DMS153 (cell line): ENCODE measurements at regions not wholly inside any gene's neighbourhood (a gene's known extent, or its start where the extent isn't known, plus 50 kb on each side); places are given as distances from the start of the nearest gene placed in this dataset.

Experiments
- DNase-seq: peaks from one replicate; lab custom pipeline; 2025; lab: John Stamatoyannopoulos, UW

- no peak for DNase-seq
These were observed 1540.6 kb upstream of the GBE1 start for GRCh38 chr3:83302091-83302490.

GRCh38 chr3:83317605-83318004 is 1556.2 kb upstream of the GBE1 start:
- DNase-seq = no peak

- DNase-seq = no peak
These were observed 1559.3 kb upstream of the GBE1 start for GRCh38 chr3:83320726-83321125.

- DNase-seq = no peak
These were observed 1560.0 kb upstream of the GBE1 start for GRCh38 chr3:83321457-83321856.

GRCh38 chr3:83321891-83322290 is 1560.4 kb upstream of the GBE1 start:
- DNase-seq = no peak

- no peak for DNase-seq
These were observed 1592.8 kb upstream of the GBE1 start for GRCh38 chr3:83354205-83354604.

GRCh38 chr3:83393276-83393675 is 1565.5 kb upstream of the CADM2 start:
- no peak for DNase-seq

GRCh38 chr3:83403927-83404326 is 1554.9 kb upstream of the CADM2 start:
- DNase-seq = no peak

GRCh38 chr3:83426300-83426699 is 1532.5 kb upstream of the CADM2 start:
- DNase-seq = no peak

DNA sequence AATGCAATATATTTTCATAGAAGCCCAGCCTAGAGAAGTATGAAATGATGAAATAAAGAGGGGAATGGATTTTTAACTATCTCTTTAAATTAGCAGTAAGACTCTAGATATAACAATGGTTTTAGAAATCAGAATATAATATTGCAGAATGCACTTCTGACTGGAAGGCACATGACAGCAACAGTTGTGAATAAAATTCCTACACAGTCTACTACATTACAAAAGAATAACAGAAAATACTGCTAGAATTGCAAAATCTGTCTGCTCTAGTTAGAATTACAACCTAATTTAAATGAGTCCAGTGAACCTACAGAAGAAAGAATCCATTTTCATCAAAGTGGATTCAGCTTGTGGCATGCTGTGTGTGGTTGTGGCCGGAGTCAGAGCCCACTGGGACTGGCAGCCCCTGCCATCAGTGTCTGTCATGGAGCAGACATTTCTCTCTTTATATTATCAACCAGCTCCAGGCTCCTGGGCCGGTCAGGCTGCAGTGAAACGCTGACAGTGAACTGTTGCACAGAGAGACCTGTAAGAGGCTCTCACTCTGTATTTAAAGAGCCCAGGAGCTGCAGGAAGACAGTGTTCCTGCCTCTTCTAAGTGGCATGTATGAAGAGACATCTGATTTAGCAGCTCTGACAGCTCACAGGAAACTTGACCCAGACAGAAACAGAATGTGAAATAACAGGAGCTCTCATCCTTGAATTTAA is 1523.8 kb upstream of the CADM2 start:
- DNase-seq = no peak

- DNase-seq = no peak
These were observed 1520.6 kb upstream of the CADM2 start for GRCh38 chr3:83438188-83438587.

DNA sequence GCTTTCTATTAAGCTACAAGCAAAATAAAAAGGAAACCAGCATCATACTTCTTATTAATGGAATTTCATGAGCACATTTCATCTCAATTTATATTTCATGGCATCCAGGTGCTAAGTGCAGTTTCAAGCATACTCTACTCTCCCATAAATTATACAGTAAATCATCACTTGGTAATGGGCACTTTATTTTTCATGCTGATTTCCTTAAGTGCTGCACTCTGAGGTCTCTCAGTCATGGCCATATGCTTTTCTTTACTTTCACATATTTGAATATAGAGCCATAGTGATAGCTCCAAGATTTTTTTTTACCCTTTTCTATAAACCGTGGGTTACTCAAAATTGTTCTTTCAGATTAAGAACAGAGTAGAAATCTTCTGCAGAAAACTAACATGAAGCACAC is 1505.7 kb upstream of the CADM2 start:
- no peak for DNase-seq

DNA sequence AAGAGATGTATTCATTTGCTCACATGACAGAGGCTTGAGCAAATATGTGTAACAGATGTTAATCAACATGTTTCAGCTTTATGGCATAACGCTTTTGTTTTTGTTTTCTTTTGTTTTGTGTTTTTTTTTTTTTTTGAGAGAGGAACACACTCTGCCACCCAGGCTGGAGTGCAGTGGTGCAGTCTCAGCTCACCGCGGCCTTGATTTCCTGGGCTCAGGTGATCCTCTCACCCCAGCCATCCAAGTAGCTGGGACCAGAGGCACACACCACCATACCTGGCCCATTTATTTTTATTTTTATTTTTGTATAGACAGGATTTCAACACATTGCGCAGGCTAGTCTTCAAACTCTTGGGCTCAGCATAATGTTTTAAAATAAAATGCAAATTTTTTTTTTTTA is 1504.4 kb upstream of the CADM2 start:
- no peak for DNase-seq

- DNase-seq = no peak
These were observed 1501.2 kb upstream of the CADM2 start for GRCh38 chr3:83457551-83457950.

DNA sequence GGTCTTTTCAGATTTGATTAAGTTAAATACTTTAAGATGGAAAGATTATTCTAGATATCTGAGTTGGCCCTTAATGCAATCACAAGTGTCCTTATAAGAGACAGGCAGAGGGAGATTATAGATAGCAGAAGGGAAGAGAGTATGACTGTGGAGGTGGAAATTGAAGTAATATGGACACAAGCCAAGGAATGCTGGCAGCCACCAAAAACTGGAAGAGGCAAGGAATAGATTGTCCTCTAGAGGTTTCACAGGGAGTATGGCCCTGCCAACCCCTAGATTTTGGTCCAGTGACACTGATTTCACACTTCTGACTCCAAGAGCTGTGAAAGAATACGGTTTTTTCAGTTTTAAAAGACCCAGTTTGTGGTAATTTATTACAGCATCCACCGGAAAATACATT is 1498.7 kb upstream of the CADM2 start:
- DNase-seq = no peak

DNA sequence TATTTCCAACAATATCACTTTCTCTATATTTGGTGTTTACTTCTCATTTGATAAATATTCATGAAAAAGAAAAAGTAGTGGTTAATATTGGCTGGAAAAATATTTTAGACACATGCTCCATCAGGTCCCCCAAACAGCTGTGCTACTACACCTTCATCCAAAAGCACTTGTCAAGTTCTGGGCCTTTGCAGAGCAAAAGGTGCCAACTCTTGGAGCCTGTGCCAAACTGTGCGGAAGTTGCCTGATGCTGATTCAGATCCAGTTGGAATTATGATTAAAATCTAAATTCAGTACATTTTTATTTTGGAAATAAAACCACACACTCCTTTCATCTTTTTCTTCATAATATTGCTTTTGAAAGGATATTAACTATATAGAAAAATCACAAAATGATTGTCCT is 1497.4 kb upstream of the CADM2 start:
- no peak for DNase-seq

- no peak for DNase-seq
These were observed 1481.2 kb upstream of the CADM2 start for GRCh38 chr3:83477563-83477962.

DNA sequence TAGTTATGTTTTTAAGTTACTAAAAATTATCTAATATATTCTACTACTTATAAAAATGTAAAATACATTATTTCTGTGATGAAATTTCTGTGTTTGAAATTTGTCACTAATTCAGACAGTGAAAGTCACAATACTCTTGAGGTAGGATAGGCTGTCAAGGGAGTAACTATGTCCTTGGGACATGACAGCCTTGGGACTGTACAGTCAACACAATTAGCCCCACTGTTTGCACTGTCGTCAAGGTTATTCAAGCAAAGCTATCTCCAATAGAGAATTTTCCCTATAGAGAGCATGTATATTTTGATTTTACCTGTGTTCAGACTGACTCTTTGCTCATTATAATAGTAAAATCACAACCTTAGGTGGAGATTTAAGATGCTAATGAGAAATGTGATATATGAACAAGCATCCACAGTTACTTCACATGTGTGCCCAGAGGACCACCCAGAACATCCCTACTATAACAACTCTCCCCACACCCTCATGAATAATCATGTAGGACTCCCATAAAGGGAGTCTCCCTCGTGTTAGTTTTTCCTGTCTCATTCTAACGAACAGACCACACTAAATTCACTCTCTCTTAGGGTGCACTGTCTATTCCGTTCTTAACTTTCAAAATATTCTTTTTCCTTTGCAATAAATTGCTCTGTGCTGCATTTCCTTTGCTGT is 1476.3 kb upstream of the CADM2 start:
- DNase-seq = no peak

DNA sequence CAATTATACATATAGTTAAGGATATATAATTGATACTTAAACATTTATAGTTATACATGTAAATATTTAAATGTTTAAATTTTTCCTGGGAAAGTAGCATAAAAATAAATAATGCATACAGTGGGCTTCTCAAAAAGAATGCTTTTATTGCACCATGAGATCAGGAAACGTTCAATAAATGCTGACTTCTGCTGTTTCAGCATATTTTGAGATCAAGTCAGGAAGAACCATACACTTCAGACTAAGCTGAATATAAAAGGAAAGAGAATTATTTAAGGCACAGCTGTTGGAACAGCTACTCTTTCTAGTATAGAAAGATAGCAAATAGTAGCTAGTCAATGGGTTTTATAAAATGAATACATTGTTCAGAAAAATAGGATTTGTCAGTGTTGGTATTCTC is 1462.3 kb upstream of the CADM2 start:
- no peak for DNase-seq

DNA sequence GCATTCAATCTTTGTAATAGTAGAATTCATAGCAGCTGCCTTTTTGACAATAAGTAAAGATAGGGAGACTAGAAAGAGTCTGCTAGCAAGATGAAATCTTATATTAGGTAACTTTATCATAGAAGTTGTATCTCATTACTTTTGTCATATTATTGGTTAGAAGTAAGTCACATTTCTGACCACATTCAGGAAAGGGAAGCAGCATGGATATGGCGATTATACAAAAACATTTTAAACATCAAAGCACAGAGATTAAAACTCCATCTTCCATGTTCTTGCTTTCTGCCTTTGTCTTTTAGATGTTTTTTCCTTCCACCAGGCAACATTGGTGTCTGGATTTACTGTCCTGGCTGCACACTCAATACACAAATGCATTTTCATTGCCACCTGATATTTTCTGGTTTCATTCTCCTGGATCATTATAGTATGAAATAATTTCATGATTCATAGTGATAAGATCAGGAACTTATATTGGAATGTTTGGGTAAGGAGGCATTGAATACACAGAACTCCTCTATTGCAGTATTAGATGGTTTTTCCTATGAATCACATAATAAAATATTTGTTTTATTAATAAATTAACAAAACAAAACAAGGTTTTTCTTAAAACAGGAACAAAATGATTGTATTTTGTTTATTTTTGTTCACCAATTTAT is 1460.3 kb upstream of the CADM2 start:
- DNase-seq = no peak

GRCh38 chr3:83500422-83500821 is 1458.4 kb upstream of the CADM2 start:
- DNase-seq = no peak

- DNase-seq = no peak
These were observed 1457.9 kb upstream of the CADM2 start for GRCh38 chr3:83500931-83501330.

DNA sequence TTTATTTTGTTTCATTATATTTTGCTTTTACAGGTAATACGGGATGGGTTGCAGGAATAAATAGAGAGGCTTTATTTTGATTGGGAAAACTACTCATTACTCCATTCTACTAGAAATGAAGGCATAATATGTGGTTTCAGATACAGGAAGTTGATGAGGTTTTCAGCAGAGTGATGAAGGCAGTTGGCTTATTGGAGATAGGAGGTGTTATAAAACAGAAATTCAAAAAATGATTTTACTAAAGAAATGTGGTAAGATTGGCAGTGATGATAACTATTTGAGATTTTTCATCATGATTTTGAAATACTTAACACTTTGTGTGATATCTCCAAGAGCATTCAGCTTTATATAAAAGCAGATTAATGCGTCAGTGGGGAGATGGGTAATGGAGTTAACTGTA is 1445.7 kb upstream of the CADM2 start:
- DNase-seq = no peak
